DMS 273 (cell line): ENCODE measurements at regions not wholly inside any gene's neighbourhood (a gene's known extent, or its start where the extent isn't known, plus 50 kb on each side); places are given as distances from the start of the nearest gene placed in this dataset.
"Not testable (repeated sequence)": the region's sequence is repeated elsewhere in the genome, so short reads cannot be mapped to it uniquely, and the experiment has no call there.

ENCODE experiments used
- DNase-seq: peaks from one replicate; lab custom pipeline; 2025; ENCODE audit not compliant: unreplicated experiment; lab: John Stamatoyannopoulos, UW

- no peak for DNase-seq
Measured at GRCh38 chr14:70269582-70269981, 80.8 kb upstream of the SLC8A3 start.

GRCh38 chr14:70268760-70269159 lies 80.0 kb upstream of the SLC8A3 start:
- DNase-seq = peak; percentile 23

GRCh38 chr14:70266157-70266556 lies 77.4 kb upstream of the SLC8A3 start:
- no peak for DNase-seq

GRCh38 chr14:70265422-70265821 lies 76.7 kb upstream of the SLC8A3 start:
- no peak for DNase-seq

- DNase-seq = no peak
Measured at GRCh38 chr14:70259420-70259819, 70.7 kb upstream of the SLC8A3 start.

- peak; percentile 36 for DNase-seq
Measured at GRCh38 chr14:70257526-70257925, 68.8 kb upstream of the SLC8A3 start.

GRCh38 chr14:70256601-70257000 lies 67.8 kb upstream of the SLC8A3 start:
- DNase-seq = no peak

GRCh38 chr14:70255071-70256057 lies 66.6 kb upstream of the SLC8A3 start:
- peak; percentile 73 for DNase-seq

GRCh38 chr14:70254476-70254961 lies 65.8 kb upstream of the SLC8A3 start:
- DNase-seq = peak; percentile 89

- DNase-seq = not testable (repeated sequence)
Measured at GRCh38 chr14:70253547-70253946, 64.8 kb upstream of the SLC8A3 start.

GRCh38 chr14:70245026-70245425 lies 56.3 kb upstream of the SLC8A3 start:
- DNase-seq = no peak

- no peak for DNase-seq
Measured at GRCh38 chr14:70239802-70240201, 51.1 kb upstream of the SLC8A3 start.

- DNase-seq = not testable (repeated sequence)
Measured at GRCh38 chr14:70238635-70239034, 49.9 kb upstream of the SLC8A3 start.
